MM.1S (cell line): ENCODE measurements at regions not wholly inside any gene's neighbourhood (a gene's known extent, or its start where the extent isn't known, plus 50 kb on each side); places are given as distances from the start of the nearest gene placed in this dataset.

Source experiments
- EZH2 ChIP-seq: fragments of 300-600 bp; sonication (generic); optimal IDR thresholded peaks from 2 replicates; pipeline ENCODE3; 2017; ENCODE audit warnings: low read depth, mild to moderate bottlenecking, antibody characterized with exemption, low read length, mixed read lengths
- EZH2phosphoT487 ChIP-seq: fragments of 300-600 bp; sonication (generic); IDR thresholded peaks from 2 replicates; pipeline ENCODE4 v1.6.1; 2018; ENCODE audit warnings: antibody characterized with exemption, low read length
- TF ChIP-seq, protein P1 (sequence below): fragments of 300-600 bp; sonication (generic); IDR thresholded peaks from 2 replicates; pipeline ENCODE4 v1.5.1; 2016; ENCODE audit warnings: antibody characterized with exemption, low read length, mixed read lengths

GRCh38 chr16:6492742-6493141 is 839.9 kb upstream of the RBFOX1 start:
- TF ChIP-seq, protein P1, sequence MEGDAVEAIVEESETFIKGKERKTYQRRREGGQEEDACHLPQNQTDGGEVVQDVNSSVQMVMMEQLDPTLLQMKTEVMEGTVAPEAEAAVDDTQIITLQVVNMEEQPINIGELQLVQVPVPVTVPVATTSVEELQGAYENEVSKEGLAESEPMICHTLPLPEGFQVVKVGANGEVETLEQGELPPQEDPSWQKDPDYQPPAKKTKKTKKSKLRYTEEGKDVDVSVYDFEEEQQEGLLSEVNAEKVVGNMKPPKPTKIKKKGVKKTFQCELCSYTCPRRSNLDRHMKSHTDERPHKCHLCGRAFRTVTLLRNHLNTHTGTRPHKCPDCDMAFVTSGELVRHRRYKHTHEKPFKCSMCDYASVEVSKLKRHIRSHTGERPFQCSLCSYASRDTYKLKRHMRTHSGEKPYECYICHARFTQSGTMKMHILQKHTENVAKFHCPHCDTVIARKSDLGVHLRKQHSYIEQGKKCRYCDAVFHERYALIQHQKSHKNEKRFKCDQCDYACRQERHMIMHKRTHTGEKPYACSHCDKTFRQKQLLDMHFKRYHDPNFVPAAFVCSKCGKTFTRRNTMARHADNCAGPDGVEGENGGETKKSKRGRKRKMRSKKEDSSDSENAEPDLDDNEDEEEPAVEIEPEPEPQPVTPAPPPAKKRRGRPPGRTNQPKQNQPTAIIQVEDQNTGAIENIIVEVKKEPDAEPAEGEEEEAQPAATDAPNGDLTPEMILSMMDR, result no peak
- TF ChIP-seq EZH2, result no peak
- TF ChIP-seq EZH2phosphoT487, result no peak
